Activated CD4-positive, alpha-beta T cell treated with anti-CD3 and anti-CD28 coated beads for 24 hours (primary cell): ENCODE measurements at regions not wholly inside any gene's neighbourhood (a gene's known extent, or its start where the extent isn't known, plus 50 kb on each side); places are given as distances from the start of the nearest gene placed in this dataset.
"Not testable (repeated sequence)": the region's sequence is repeated elsewhere in the genome, so short reads cannot be mapped to it uniquely, and the experiment has no call there.

Source experiments
- DNase-seq, 2 donors: peaks; one replicate each; pipeline ENCODE4 v3.0.0-alpha.2; 2020; ENCODE audit warnings: low read depth in 2 of 2

- DNase-seq: not testable (repeated sequence)
Observed at GRCh38 chr17:45585794-45586650, 95.5 kb upstream of the PLEKHM1 start.

GRCh38 chr17:45586651-45586934, 96.1 kb upstream of the PLEKHM1 start:
- DNase-seq: not testable (repeated sequence)

- DNase-seq: peak; percentile 48 to 73
Observed at GRCh38 chr17:45592433-45592923, 102.0 kb upstream of the PLEKHM1 start.

- not testable (repeated sequence) for DNase-seq
Observed at GRCh38 chr17:45596347-45596746, 105.8 kb upstream of the PLEKHM1 start.

GRCh38 chr17:45600052-45601012, 109.8 kb upstream of the PLEKHM1 start:
- not testable (repeated sequence) for DNase-seq

GRCh38 chr17:45601013-45601412, 110.5 kb upstream of the PLEKHM1 start:
- not testable (repeated sequence) for DNase-seq

- DNase-seq: not testable (repeated sequence)
Observed at GRCh38 chr17:45601605-45602539, 111.4 kb upstream of the PLEKHM1 start.

- DNase-seq: not testable (repeated sequence)
Observed at GRCh38 chr17:45605751-45606150, 115.2 kb upstream of the PLEKHM1 start.

- DNase-seq: peak; percentile 74 to 79
Observed at GRCh38 chr17:45619984-45620405, 129.5 kb upstream of the PLEKHM1 start.

GRCh38 chr17:45620468-45620867, 129.9 kb upstream of the PLEKHM1 start:
- DNase-seq: not testable (repeated sequence)

GRCh38 chr17:45621087-45621486, 130.6 kb upstream of the PLEKHM1 start:
- DNase-seq: not testable (repeated sequence)

GRCh38 chr17:45622295-45622694, 131.8 kb upstream of the PLEKHM1 start:
- DNase-seq: not testable (repeated sequence)

GRCh38 chr17:45628019-45628418, 137.5 kb upstream of the PLEKHM1 start:
- DNase-seq: no peak

- no peak for DNase-seq
Observed at GRCh38 chr17:45631941-45632340, 141.4 kb upstream of the PLEKHM1 start.

GRCh38 chr17:45639297-45639849, 144.7 kb upstream of the CRHR1 start:
- DNase-seq: no peak

- DNase-seq: peak; percentile 50 to 66
Observed at GRCh38 chr17:45640141-45640850, 143.8 kb upstream of the CRHR1 start.

- no peak for DNase-seq
Observed at GRCh38 chr17:45641541-45641940, 142.6 kb upstream of the CRHR1 start.

- no peak for DNase-seq
Observed at GRCh38 chr17:45643591-45643990, 140.5 kb upstream of the CRHR1 start.

- DNase-seq: not testable (repeated sequence)
Observed at GRCh38 chr17:45644637-45645036, 139.5 kb upstream of the CRHR1 start.

GRCh38 chr17:45645330-45645729, 138.8 kb upstream of the CRHR1 start:
- DNase-seq: no peak
